Activated CD4-positive, alpha-beta T cell treated with anti-CD3 and anti-CD28 coated beads, Interleukin-2, Interleukin-6, amounts not matched to agents 100 ng/mL and 50 ng/mL, durations not matched to agents 16 hours and 8 hours (primary cell): ENCODE measurements at regions not wholly inside any gene's neighbourhood (a gene's known extent, or its start where the extent isn't known, plus 50 kb on each side); places are given as distances from the start of the nearest gene placed in this dataset.

Experiments
- DNase-seq: peaks from one replicate; pipeline ENCODE4 v3.0.0-alpha.2; 2020

- no peak for DNase-seq
Observed at GRCh38 chr3:72118628-72119027, 333.7 kb upstream of the PROK2 start.

- no peak for DNase-seq
Observed at GRCh38 chr3:72116226-72116625, 331.3 kb upstream of the PROK2 start.

DNA sequence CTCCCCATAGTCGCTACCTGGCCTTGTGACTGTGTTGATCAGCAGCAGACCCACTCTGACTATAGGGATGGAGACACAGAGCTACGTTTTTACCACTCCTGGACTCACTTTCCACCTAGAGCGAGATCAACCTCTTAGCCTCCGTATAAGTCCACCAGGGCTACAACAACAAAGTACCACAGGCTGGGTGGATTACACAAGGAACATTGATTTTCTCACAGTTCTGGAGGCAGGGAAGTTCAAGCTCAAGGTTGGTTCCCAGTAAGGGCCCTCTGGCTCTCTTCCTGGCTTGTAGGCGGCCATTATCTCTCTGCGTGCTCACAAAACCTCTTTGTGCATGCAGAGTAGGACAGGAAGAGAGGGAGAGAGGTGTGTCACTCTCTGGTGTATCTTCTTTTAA, 330.4 kb upstream of the PROK2 start:
- DNase-seq, result no peak

DNA sequence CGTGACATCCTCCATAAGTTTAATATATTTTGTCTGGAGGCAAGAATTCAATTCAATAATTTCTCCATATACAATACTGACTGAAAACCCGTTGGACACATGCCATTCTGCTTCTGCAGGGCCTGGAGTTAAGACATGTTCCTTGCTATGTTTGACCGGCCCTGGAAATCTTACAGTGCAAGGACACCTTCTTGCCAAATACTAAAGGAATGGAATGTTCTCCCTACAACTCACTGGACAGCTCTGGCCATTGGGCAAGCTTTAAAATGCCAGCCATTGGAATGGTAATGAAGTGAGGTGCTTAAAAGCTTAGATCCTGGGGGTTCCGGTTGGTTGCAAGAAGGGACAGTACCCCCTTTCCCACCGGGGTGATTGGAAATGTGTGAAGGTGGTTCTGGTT, 329.8 kb upstream of the PROK2 start:
- DNase-seq, result no peak

- DNase-seq, result no peak
Observed at GRCh38 chr3:72113964-72114363, 329.0 kb upstream of the PROK2 start.

- no peak for DNase-seq
Observed at GRCh38 chr3:72113564-72113963, 328.6 kb upstream of the PROK2 start.

GRCh38 chr3:72112435-72112834, 327.5 kb upstream of the PROK2 start:
- DNase-seq, result no peak

GRCh38 chr3:72111265-72112205, 326.6 kb upstream of the PROK2 start:
- DNase-seq, result no peak

- DNase-seq, result no peak
Observed at GRCh38 chr3:72109327-72110259, 324.6 kb upstream of the PROK2 start.

DNA sequence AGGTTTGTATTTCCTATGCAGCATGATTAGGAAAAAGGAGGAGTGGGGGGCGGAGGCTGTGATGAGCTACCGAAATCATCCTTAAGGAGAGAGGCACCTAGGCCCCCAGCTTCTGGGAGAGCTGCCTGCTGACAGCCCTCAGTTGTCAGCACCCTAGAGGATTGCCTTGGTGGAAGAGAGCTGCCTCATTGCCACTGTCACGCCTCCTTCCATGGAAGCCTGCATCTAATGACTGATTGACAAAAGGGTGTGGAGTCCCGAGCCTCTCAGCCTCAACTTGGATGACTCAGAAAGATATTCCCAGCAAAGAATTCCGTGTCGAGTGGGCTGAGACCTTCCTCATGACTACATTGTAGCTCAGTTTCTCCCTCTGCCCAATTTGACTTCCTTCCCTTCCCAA, 320.4 kb upstream of the PROK2 start:
- no peak for DNase-seq

- DNase-seq, result no peak
Observed at GRCh38 chr3:72102112-72102616, 317.2 kb upstream of the PROK2 start.

DNA sequence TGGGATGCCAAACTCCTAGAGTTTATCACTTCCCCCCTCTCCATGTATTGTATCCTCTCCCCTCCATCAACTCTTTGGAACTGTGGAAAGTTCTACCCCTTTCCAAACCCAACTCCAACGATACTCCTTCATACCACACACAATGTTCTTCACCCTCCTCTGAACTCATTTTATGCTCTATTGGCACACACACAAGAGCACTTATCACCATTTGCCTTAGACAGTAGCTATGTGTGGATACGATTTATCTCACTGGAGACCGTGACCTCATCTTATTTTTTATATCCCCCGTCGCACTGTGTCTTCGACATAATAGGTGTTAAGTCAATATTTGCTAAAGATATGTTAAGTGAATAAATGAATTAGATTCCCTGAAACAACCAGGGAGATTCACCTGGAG, 316.5 kb upstream of the PROK2 start:
- no peak for DNase-seq

DNA sequence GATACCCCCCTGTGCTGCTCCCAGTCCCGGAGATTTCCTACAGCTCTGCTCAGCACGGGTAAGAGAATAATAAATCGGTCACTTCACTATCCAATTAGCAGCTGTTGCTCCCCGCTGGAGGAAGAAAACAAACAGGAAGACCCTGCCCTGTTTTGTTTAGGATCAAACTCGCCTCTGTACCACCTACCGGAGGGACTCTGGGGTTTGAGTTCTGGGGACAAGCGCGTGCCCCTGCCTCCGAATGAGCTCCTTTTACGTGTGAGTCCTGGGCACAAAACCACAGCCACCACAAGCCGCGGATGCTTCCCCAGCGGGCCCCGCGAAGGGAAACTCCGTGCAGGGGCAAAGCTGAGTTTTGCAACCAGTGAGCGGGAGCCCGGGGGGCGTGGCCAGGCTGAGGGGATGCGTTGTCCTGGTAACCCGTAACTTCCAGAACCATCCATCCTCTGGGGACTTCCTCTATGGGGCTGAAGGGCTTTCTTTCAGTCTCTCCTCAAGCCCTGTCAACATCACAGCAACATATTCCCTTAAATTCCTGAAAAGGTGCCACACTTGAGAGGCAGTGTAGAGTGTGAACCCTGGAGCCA, 315.7 kb upstream of the PROK2 start:
- peak; percentile 96 for DNase-seq

DNA sequence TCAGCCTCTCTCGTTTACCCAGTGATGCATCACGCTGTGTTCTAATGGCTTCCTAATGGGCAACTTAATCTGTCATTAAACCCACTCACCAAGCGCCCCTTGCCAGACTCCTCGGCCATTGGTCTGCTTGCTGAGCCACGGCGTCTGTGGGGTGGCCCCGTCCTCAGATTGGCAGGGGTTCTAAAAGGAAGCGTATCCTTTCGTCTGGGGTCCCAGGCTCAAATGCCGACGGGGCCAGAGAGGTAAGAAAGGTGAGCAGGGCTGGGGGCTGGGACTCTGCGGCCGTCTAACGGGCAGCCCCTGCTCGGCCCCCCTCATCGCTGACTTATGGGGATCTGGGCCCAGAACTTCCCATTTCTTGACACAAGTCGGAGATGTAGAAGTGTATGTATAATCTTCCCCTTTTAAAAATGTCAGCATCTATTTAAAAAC, 315.1 kb upstream of the PROK2 start:
- no peak for DNase-seq

- DNase-seq, result no peak
Observed at GRCh38 chr3:72099326-72100079, 314.6 kb upstream of the PROK2 start.

- DNase-seq, result no peak
Observed at GRCh38 chr3:72097053-72097452, 312.1 kb upstream of the PROK2 start.

- no peak for DNase-seq
Observed at GRCh38 chr3:72095521-72095920, 310.6 kb upstream of the PROK2 start.

GRCh38 chr3:72093992-72094334, 309.0 kb upstream of the PROK2 start:
- DNase-seq, result no peak

GRCh38 chr3:72093270-72093991, 308.5 kb upstream of the PROK2 start:
- no peak for DNase-seq

- no peak for DNase-seq
Observed at GRCh38 chr3:72092778-72093177, 307.8 kb upstream of the PROK2 start.

DNA sequence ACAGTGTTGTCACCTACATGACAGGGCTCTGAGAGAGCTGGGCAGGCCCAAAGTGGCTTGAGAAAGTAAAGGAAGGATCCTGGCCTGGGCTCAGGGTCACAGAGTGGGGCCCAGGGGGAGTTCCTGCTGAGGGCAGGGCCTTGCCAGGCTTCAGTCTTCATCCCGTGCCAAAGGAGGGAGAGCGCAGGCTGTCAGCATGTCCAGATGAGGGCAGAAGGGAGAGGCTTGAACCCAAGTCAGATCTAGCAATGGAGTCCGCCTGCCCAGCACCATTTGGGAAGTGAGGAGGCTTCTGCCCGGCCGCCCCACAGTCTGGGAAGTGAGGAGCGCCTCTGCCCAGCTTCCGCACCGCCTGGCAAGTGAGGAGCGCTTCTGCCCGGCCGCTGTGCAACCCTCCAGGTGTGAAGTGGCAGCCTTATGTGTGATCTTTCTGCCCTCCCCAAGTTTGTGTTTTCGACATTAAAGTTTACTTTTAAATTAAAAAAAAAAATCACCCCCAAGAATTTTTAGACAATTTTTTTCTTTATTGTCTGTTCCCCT, 303.6 kb upstream of the PROK2 start:
- DNase-seq, result no peak
